Parathyroid adenoma (tissue), 2 donors: ENCODE measurements at regions not wholly inside any gene's neighbourhood (a gene's known extent, or its start where the extent isn't known, plus 50 kb on each side); places are given as distances from the start of the nearest gene placed in this dataset.

Experiments used
- H2AFZ ChIP-seq: fragments of 300-600 bp; sonication (generic); one replicate; pipeline ENCODE4 v1.7.0; 2017; ENCODE audit warnings: antibody characterized with exemption, mild to moderate bottlenecking
- H3K27ac ChIP-seq: fragments of 300-600 bp; sonication (generic); one replicate; pipeline ENCODE4 v1.7.0; 2017
- H3K27me3 ChIP-seq: fragments of 300-600 bp; sonication (generic); one replicate; pipeline ENCODE4 v1.7.0; 2017; ENCODE audit warnings: low read length; ENCODE audit not compliant: control insufficient read depth, insufficient read depth
- H3K36me3 ChIP-seq: fragments of 300-600 bp; sonication (generic); one replicate; pipeline ENCODE4 v1.7.0; 2017; ENCODE audit warnings: low read length; ENCODE audit not compliant: control insufficient read depth, insufficient read depth
- H3K4me1 ChIP-seq: fragments of 300-600 bp; sonication (generic); one replicate; pipeline ENCODE4 v1.7.0; 2017; ENCODE audit warnings: control low read depth
- H3K4me2 ChIP-seq: fragments of 300-600 bp; sonication (generic); one replicate; pipeline ENCODE4 v1.7.0; 2017; ENCODE audit warnings: low read length
- H3K4me3 ChIP-seq: fragments of 300-600 bp; sonication (generic); one replicate; pipeline ENCODE4 v1.7.0; 2017; ENCODE audit warnings: low read depth, low read length
- H3K79me2 ChIP-seq: fragments of 300-600 bp; sonication (generic); one replicate; pipeline ENCODE4 v1.7.0; 2017; ENCODE audit warnings: control low read depth
- H3K9ac ChIP-seq: fragments of 300-600 bp; sonication (generic); one replicate; pipeline ENCODE4 v1.7.0; 2017; ENCODE audit warnings: mild to moderate bottlenecking
- H3K9me3 ChIP-seq: fragments of 300-600 bp; sonication (generic); one replicate; pipeline ENCODE4 v1.7.0; 2017; ENCODE audit warnings: low read length; ENCODE audit not compliant: control insufficient read depth
- CTCF ChIP-seq: fragments of 300-600 bp; sonication (generic); IDR thresholded peaks from one replicate; pipeline ENCODE4 v1.7.0; 2017; ENCODE audit warnings: antibody characterized with exemption, mild to moderate bottlenecking
- donor health status: primary hyperparathyroidism.

- no peak overlapping the region for H2AFZ ChIP-seq
- no peaks in the 10 kb centered on the region for H3K79me2 ChIP-seq
- TF ChIP-seq CTCF = peak; percentile 35
- no peaks in the 10 kb centered on the region for H3K36me3 ChIP-seq
- no peaks in the 10 kb centered on the region for H3K27me3 ChIP-seq
- no peak overlapping the region for H3K9ac ChIP-seq
- H3K27ac ChIP-seq = no peak overlapping the region
- H3K4me2 ChIP-seq = no peak overlapping the region
- no peaks in the 10 kb centered on the region for H3K4me1 ChIP-seq
- H3K9me3 ChIP-seq = no peaks in the 10 kb centered on the region
- no peak overlapping the region for H3K4me3 ChIP-seq
Measured at GRCh38 chr1:198088360-198089071, 68.3 kb upstream of the NEK7 start.

- no peaks in the 10 kb centered on the region for H3K4me1 ChIP-seq
- H3K27me3 ChIP-seq = no peaks in the 10 kb centered on the region
- TF ChIP-seq CTCF = no peak
- no peaks in the 10 kb centered on the region for H3K9me3 ChIP-seq
- H3K36me3 ChIP-seq = no peaks in the 10 kb centered on the region
- H3K27ac ChIP-seq = no peak overlapping the region
- no peak overlapping the region for H2AFZ ChIP-seq
- no peak overlapping the region for H3K4me2 ChIP-seq
- H3K9ac ChIP-seq = no peak overlapping the region
- H3K79me2 ChIP-seq = no peaks in the 10 kb centered on the region
- no peak overlapping the region for H3K4me3 ChIP-seq
Measured at GRCh38 chr1:198096390-198096789, 60.4 kb upstream of the NEK7 start.

- H3K4me1 ChIP-seq = no peaks in the 10 kb centered on the region
- no peak overlapping the region for H3K4me3 ChIP-seq
- H3K79me2 ChIP-seq = no peaks in the 10 kb centered on the region
- no peak for TF ChIP-seq CTCF
- no peak overlapping the region for H2AFZ ChIP-seq
- H3K9ac ChIP-seq = no peak overlapping the region
- H3K27me3 ChIP-seq = no peaks in the 10 kb centered on the region
- no peaks in the 10 kb centered on the region for H3K36me3 ChIP-seq
- no peaks in the 10 kb centered on the region for H3K9me3 ChIP-seq
- H3K27ac ChIP-seq = no peak overlapping the region
- H3K4me2 ChIP-seq = no peak overlapping the region
Measured at GRCh38 chr1:198099755-198100154, 57.0 kb upstream of the NEK7 start.

DNA sequence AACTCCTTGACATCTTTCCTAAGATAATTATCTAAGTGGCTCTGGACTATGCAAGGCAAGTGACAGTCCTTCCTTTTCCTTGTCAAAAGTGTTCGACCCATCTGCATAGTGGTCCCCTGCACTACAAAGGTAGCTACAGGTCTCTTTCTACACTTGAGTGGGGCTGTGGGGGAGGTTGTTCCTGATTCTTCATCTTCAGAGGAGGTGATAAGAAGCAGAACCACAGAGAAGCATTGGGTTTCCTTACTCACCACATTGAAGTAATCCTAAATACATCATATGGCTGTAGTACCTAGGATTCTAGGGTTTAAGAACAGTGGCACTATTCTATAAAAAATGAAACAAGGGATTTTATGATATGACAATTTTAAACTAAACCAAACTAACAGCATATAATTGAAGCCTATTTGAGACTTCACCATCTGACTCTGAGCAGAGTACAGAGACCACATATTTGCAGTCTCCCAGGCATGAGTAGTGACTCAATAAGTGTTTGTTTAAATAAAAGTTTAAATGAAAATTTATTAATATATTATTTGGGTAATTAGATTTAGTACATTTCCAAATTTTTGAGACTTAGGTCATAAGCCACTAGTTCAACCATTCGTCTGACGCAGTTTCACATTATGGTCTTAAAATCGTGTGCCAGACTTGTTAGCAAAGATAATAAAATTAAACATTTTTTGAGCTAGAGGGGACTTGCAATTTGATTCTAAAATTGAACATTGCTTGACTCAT is 54.9 kb upstream of the NEK7 start:
- H3K79me2 ChIP-seq = no peaks in the 10 kb centered on the region
- no peaks in the 10 kb centered on the region for H3K4me1 ChIP-seq
- no peak for TF ChIP-seq CTCF
- no peaks in the 10 kb centered on the region for H3K36me3 ChIP-seq
- no peaks in the 10 kb centered on the region for H3K27me3 ChIP-seq
- no peak overlapping the region for H3K27ac ChIP-seq
- H3K9me3 ChIP-seq = no peaks in the 10 kb centered on the region
- no peak overlapping the region for H3K9ac ChIP-seq
- no peak overlapping the region for H3K4me2 ChIP-seq
- no peak overlapping the region for H3K4me3 ChIP-seq
- H2AFZ ChIP-seq = no peak overlapping the region
